ENCODE measurements at regions not wholly inside any gene's neighbourhood (a gene's known extent, or its start where the extent isn't known, plus 50 kb on each side); places are given as distances from the start of the nearest gene placed in this dataset.

GRCh38 chr4:115489279-115489678 is 375.9 kb upstream of the NDST4 start (continued):
- no peak for TF ChIP-seq REPIN1 (CRISPR knock-in tag; IDR thresholded peaks at IDR 0.05; ENCODE audit: borderline replicate concordance, low read depth)
- TF ChIP-seq ZNF460 (CRISPR knock-in tag; IDR thresholded peaks at IDR 0.05; ENCODE audit: borderline replicate concordance): no peak
- no peak for TF ChIP-seq CREBL2 (CRISPR knock-in tag; IDR thresholded peaks at IDR 0.05; ENCODE audit: borderline replicate concordance)
- no peak for TF ChIP-seq ZBTB21 (CRISPR knock-in tag; IDR thresholded peaks at IDR 0.05)
- TF ChIP-seq HNF4G (IDR thresholded peaks at IDR 0.05; ENCODE audit: borderline replicate concordance, low read depth, low read length): no peak
- no peak for TF ChIP-seq HNF4G (CRISPR knock-in tag; IDR thresholded peaks at IDR 0.05; ENCODE audit: borderline replicate concordance, low read depth)
- no peak for TF ChIP-seq CBX2 (IDR thresholded peaks at IDR 0.05; ENCODE audit: low read depth, low read length)
- TF ChIP-seq CBX2 (CRISPR knock-in tag; IDR thresholded peaks at IDR 0.05; ENCODE audit: low read depth): no peak
- TF ChIP-seq FOXA1 (IDR thresholded peaks at IDR 0.05): no peak
- no peak for TF ChIP-seq FOXA1 (CRISPR knock-in tag; IDR thresholded peaks at IDR 0.05)
- TF ChIP-seq AHR (CRISPR knock-in tag; IDR thresholded peaks at IDR 0.05): no peak

- Histone ChIP-seq H3K9ac (ENCODE audit: insufficient read depth, low read depth, low read length) (no peak overlapping the region), H3K27me3 (ENCODE audit: control insufficient read depth in 1 of 2, insufficient read depth in 2 of 2, low read length in 2 of 2) (no peaks in the 10 kb centered on the region), H4K20me1 (ENCODE audit: insufficient read depth, low read length) (no peaks in the 10 kb centered on the region), H3K9me3 (ENCODE audit: low read length) (no peaks in the 10 kb centered on the region), H3K36me3 (replicated peaks in 1 of 2; ENCODE audit: control insufficient read depth in 1 of 2, insufficient read depth in 2 of 2, low read length in 2 of 2) (no peaks in the 10 kb centered on the region), H2AFZ (ENCODE audit: low read length) (no peak overlapping the region), H3K27ac (ENCODE audit: extremely low read length, insufficient read depth, low read length) (no peak overlapping the region), H3K79me2 (ENCODE audit: insufficient read depth, low read length) (no peaks in the 10 kb centered on the region), H3K4me2 (ENCODE audit: low read depth, low read length) (no peak overlapping the region), H3K4me1 (ENCODE audit: insufficient read depth, low read length) (no peaks in the 10 kb centered on the region), H3K4me3 (replicated peaks in 1 of 3; ENCODE audit: insufficient read depth in 1 of 3, low read depth in 2 of 3, low read length in 3 of 3) (no peak overlapping the region)
- ChIA-PET CTCF (ENCODE audit: low intra/inter-chr PET ratio, low total read pairs) (no interaction called here), POLR2A (no interaction called here)
- DNase-seq (ENCODE audit: low spot score): no peak
- BruUV-seq (replicated peaks): no TSS peak
- no peak for FAIRE-seq
- in situ Hi-C loops (cut with HindIII; ENCODE audit: extremely low pct_ligation_motif_present, low pct_unique_long_range_greater_than_20kb) (no loop called here), intact Hi-C loops (cut with micrococcal nuclease; ENCODE audit: unreplicated experiment) (no loop called here)
- no peak for ATAC-seq
- WGBS (ENCODE audit: low lambda C conversion rate): 17% methylated on average over 2 of the region's 2 CpGs
- no peak for TF ChIP-seq ZNF781 (CRISPR knock-in tag; IDR thresholded peaks at IDR 0.05; ENCODE audit: borderline replicate concordance, not compliant biosample characterization)
- no peak for TF ChIP-seq GLMP (CRISPR knock-in tag; IDR thresholded peaks at IDR 0.05; ENCODE audit: borderline replicate concordance)
- no peak for TF ChIP-seq HNF4A (CRISPR knock-in tag; IDR thresholded peaks at IDR 0.05)
- no peak for TF ChIP-seq FOXP1 (IDR thresholded peaks at IDR 0.05)
- no peak for TF ChIP-seq FOXP1 (CRISPR knock-in tag; IDR thresholded peaks at IDR 0.05)
- TF ChIP-seq BCL6 (CRISPR knock-in tag; IDR thresholded peaks at IDR 0.05): no peak
- no peak for TF ChIP-seq ESRRA (CRISPR knock-in tag; IDR thresholded peaks at IDR 0.05; ENCODE audit: low read depth)
- TF ChIP-seq ZNF274 (CRISPR knock-in tag; IDR thresholded peaks at IDR 0.05): no peak
- TF ChIP-seq HNRNPL (IDR thresholded peaks at IDR 0.05; ENCODE audit: low read depth, low read length): no peak
- no peak for TF ChIP-seq TFDP1 (CRISPR knock-in tag; IDR thresholded peaks at IDR 0.05; ENCODE audit: borderline replicate concordance)
- TF ChIP-seq SP4 (CRISPR knock-in tag; IDR thresholded peaks at IDR 0.05): no peak
- no peak for TF ChIP-seq PAF1 (CRISPR knock-in tag; IDR thresholded peaks at IDR 0.05)
- no peak for TF ChIP-seq MEIS1 (CRISPR knock-in tag; IDR thresholded peaks at IDR 0.05; ENCODE audit: borderline replicate concordance)
Measured at GRCh38 chr4:115485402-115485801, 372.0 kb upstream of the NDST4 start.

All from HepG2 (cell line).